ENCODE measurements at regions not wholly inside any gene's neighbourhood (a gene's known extent, or its start where the extent isn't known, plus 50 kb on each side); places are given as distances from the start of the nearest gene placed in this dataset.

- H3K79me2 ChIP-seq (ENCODE audit: control insufficient read depth, insufficient read depth, low read length, unreplicated experiment): no peaks in the 10 kb centered on the region
- no peaks in the 10 kb centered on the region for H3K4me1 ChIP-seq (ENCODE audit: control insufficient read depth, insufficient read depth, low read length, unreplicated experiment)
- no peak overlapping the region for H3K27ac ChIP-seq (ENCODE audit: low read depth, low read length)
Measured at GRCh38 chr19:31725051-31725450, 375.8 kb upstream of the TSHZ3 start.

GRCh38 chr19:31727536-31727935 lies 378.3 kb upstream of the TSHZ3 start:
- H3K36me3 ChIP-seq (ENCODE audit: insufficient read depth, low read length): no peaks in the 10 kb centered on the region
- H3K79me2 ChIP-seq (ENCODE audit: control insufficient read depth, insufficient read depth, low read length, unreplicated experiment): no peaks in the 10 kb centered on the region
- H3K27me3 ChIP-seq (ENCODE audit: insufficient read depth, low read length): no peaks in the 10 kb centered on the region
- no peak overlapping the region for H3K4me3 ChIP-seq (ENCODE audit: low read depth, low read length)
- H3K4me1 ChIP-seq (ENCODE audit: control insufficient read depth, insufficient read depth, low read length, unreplicated experiment): no peaks in the 10 kb centered on the region
- H2AFZ ChIP-seq (ENCODE audit: low read length, unreplicated experiment): no peak overlapping the region
- no peak overlapping the region for H3K27ac ChIP-seq (ENCODE audit: low read depth, low read length)

More at GRCh38 chr19:31725051-31725450, 375.8 kb upstream of the TSHZ3 start:
- Histone ChIP-seq H3K27me3 (ENCODE audit: insufficient read depth, low read length) (no peaks in the 10 kb centered on the region), H3K36me3 (ENCODE audit: insufficient read depth, low read length) (no peaks in the 10 kb centered on the region), H3K4me3 (ENCODE audit: low read depth, low read length) (no peak overlapping the region), H2AFZ (ENCODE audit: low read length, unreplicated experiment) (no peak overlapping the region)

GRCh38 chr19:31730270-31730669 lies 381.0 kb upstream of the TSHZ3 start:
- Histone ChIP-seq H3K36me3 (ENCODE audit: insufficient read depth, low read length) (no peaks in the 10 kb centered on the region), H3K79me2 (ENCODE audit: control insufficient read depth, insufficient read depth, low read length, unreplicated experiment) (no peaks in the 10 kb centered on the region), H2AFZ (ENCODE audit: low read length, unreplicated experiment) (no peak overlapping the region), H3K4me1 (ENCODE audit: control insufficient read depth, insufficient read depth, low read length, unreplicated experiment) (no peaks in the 10 kb centered on the region), H3K4me3 (ENCODE audit: low read depth, low read length) (no peak overlapping the region), H3K27ac (ENCODE audit: low read depth, low read length) (no peak overlapping the region), H3K27me3 (ENCODE audit: insufficient read depth, low read length) (no peaks in the 10 kb centered on the region)

DNA sequence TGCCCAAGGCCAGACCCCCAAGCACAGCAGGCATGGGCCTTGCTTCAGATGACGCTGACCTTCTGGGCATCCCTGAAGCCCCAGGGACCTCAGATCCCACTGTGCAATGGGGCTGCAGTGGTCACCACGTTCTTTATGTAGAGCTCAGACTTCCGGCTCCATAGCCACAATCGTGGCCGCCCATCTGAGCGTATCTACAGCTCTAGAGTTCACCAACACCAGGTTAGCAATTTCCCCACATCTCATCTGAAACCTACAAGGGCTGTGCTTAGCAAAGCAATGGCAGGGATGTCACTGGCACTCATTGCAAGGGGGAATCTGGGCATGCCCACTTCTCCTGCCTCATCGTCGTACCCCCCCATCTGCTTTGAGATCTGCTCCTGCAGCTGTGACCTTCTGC lies 384.4 kb upstream of the TSHZ3 start:
- H3K27ac ChIP-seq (ENCODE audit: low read depth, low read length): no peak overlapping the region
- no peaks in the 10 kb centered on the region for H3K36me3 ChIP-seq (ENCODE audit: insufficient read depth, low read length)
- H3K27me3 ChIP-seq (ENCODE audit: insufficient read depth, low read length): no peaks in the 10 kb centered on the region
- no peak overlapping the region for H2AFZ ChIP-seq (ENCODE audit: low read length, unreplicated experiment)
- H3K4me1 ChIP-seq (ENCODE audit: control insufficient read depth, insufficient read depth, low read length, unreplicated experiment): no peaks in the 10 kb centered on the region
- no peak overlapping the region for H3K4me3 ChIP-seq (ENCODE audit: low read depth, low read length)
- H3K79me2 ChIP-seq (ENCODE audit: control insufficient read depth, insufficient read depth, low read length, unreplicated experiment): no peaks in the 10 kb centered on the region

GRCh38 chr19:31742249-31742648 lies 393.0 kb upstream of the TSHZ3 start:
- no peak overlapping the region for H3K27ac ChIP-seq (ENCODE audit: low read depth, low read length)
- H2AFZ ChIP-seq (ENCODE audit: low read length, unreplicated experiment): no peak overlapping the region
- H3K4me1 ChIP-seq (ENCODE audit: control insufficient read depth, insufficient read depth, low read length, unreplicated experiment): no peaks in the 10 kb centered on the region
- no peaks in the 10 kb centered on the region for H3K36me3 ChIP-seq (ENCODE audit: insufficient read depth, low read length)
- H3K4me3 ChIP-seq (ENCODE audit: low read depth, low read length): no peak overlapping the region
- H3K27me3 ChIP-seq (ENCODE audit: insufficient read depth, low read length): no peaks in the 10 kb centered on the region
- H3K79me2 ChIP-seq (ENCODE audit: control insufficient read depth, insufficient read depth, low read length, unreplicated experiment): no peaks in the 10 kb centered on the region

GRCh38 chr19:31745731-31746130 lies 396.5 kb upstream of the TSHZ3 start:
- Histone ChIP-seq H3K4me3 (ENCODE audit: low read depth, low read length) (no peak overlapping the region), H3K27me3 (ENCODE audit: insufficient read depth, low read length) (no peaks in the 10 kb centered on the region), H3K27ac (ENCODE audit: low read depth, low read length) (no peak overlapping the region)

GRCh38 chr19:31749231-31749630 lies 400.0 kb upstream of the TSHZ3 start:
- H3K4me3 ChIP-seq (ENCODE audit: low read depth, low read length): no peak overlapping the region
- no peaks in the 10 kb centered on the region for H3K79me2 ChIP-seq (ENCODE audit: control insufficient read depth, insufficient read depth, low read length, unreplicated experiment)
- H3K27me3 ChIP-seq (ENCODE audit: insufficient read depth, low read length): no peaks in the 10 kb centered on the region
- no peak overlapping the region for H3K27ac ChIP-seq (ENCODE audit: low read depth, low read length)
- no peaks in the 10 kb centered on the region for H3K4me1 ChIP-seq (ENCODE audit: control insufficient read depth, insufficient read depth, low read length, unreplicated experiment)
- H2AFZ ChIP-seq (ENCODE audit: low read length, unreplicated experiment): no peak overlapping the region
- H3K36me3 ChIP-seq (ENCODE audit: insufficient read depth, low read length): no peaks in the 10 kb centered on the region

More at GRCh38 chr19:31745731-31746130, 396.5 kb upstream of the TSHZ3 start:
- Histone ChIP-seq H2AFZ (ENCODE audit: low read length, unreplicated experiment) (no peak overlapping the region), H3K4me1 (ENCODE audit: control insufficient read depth, insufficient read depth, low read length, unreplicated experiment) (no peaks in the 10 kb centered on the region), H3K79me2 (ENCODE audit: control insufficient read depth, insufficient read depth, low read length, unreplicated experiment) (no peaks in the 10 kb centered on the region), H3K36me3 (ENCODE audit: insufficient read depth, low read length) (no peaks in the 10 kb centered on the region)

- Histone ChIP-seq H3K27me3 (ENCODE audit: insufficient read depth, low read length) (no peaks in the 10 kb centered on the region), H3K27ac (ENCODE audit: low read depth, low read length) (no peak overlapping the region), H3K4me1 (ENCODE audit: control insufficient read depth, insufficient read depth, low read length, unreplicated experiment) (no peaks in the 10 kb centered on the region), H3K79me2 (ENCODE audit: control insufficient read depth, insufficient read depth, low read length, unreplicated experiment) (no peaks in the 10 kb centered on the region), H3K4me3 (ENCODE audit: low read depth, low read length) (no peak overlapping the region), H2AFZ (ENCODE audit: low read length, unreplicated experiment) (no peak overlapping the region), H3K36me3 (ENCODE audit: insufficient read depth, low read length) (no peaks in the 10 kb centered on the region)
Measured at GRCh38 chr19:31759359-31759758, 410.1 kb upstream of the TSHZ3 start.

DNA sequence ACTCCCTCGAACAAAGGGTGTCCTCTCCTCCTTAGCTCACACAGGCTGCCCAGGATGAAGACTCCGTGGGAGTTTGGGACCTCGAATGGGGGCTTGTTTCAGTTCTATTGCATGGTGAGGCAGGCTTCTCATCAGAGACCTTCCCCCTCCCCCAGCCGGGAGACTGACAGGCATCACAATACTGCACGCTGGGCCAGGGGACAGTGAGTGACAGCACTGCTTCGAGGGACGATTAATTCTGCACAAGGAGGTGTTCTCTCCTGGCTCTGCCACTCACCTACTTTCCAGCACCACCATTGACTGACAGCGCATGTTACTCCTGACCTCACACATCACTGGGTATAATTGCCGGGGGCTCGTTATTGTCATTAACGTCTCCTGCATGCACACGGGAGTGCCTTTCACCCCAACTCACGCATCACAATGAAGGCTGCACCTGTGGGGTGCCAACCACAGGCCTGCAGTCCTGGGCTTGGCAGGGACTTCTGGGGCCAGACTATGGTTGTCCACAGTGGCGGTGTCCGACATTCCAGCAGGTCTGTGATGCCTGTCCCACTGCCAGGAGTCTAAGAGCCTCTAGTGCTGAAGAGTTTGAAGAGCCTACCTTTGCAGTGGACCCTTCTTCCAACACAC lies 412.2 kb upstream of the TSHZ3 start:
- Histone ChIP-seq H3K27ac (ENCODE audit: low read depth, low read length) (no peak overlapping the region), H3K36me3 (ENCODE audit: insufficient read depth, low read length) (no peaks in the 10 kb centered on the region), H3K27me3 (ENCODE audit: insufficient read depth, low read length) (no peaks in the 10 kb centered on the region), H3K4me3 (ENCODE audit: low read depth, low read length) (no peak overlapping the region), H3K79me2 (ENCODE audit: control insufficient read depth, insufficient read depth, low read length, unreplicated experiment) (no peaks in the 10 kb centered on the region), H2AFZ (ENCODE audit: low read length, unreplicated experiment) (no peak overlapping the region), H3K4me1 (ENCODE audit: control insufficient read depth, insufficient read depth, low read length, unreplicated experiment) (no peaks in the 10 kb centered on the region)

DNA sequence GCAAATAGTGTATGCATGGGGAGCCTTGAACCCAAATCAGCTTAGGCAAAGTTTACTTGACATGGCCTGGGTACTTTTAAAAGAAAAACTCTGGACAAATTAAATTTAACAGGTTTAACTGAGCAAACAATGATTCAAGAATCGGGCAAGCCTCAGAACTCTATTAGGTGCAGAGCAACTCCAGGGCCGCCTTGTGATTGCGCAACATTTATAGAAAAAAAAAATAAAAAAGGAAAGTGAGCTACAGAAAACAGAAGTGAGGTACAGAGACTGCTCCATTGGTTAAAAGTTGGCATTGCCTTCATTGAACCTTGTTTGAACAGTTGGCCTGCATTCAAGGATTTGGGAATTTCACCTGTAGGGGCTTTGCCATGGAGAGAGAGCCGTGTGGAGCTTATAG lies 421.0 kb upstream of the TSHZ3 start:
- H3K27me3 ChIP-seq (ENCODE audit: insufficient read depth, low read length): no peaks in the 10 kb centered on the region
- H3K79me2 ChIP-seq (ENCODE audit: control insufficient read depth, insufficient read depth, low read length, unreplicated experiment): no peaks in the 10 kb centered on the region
- H3K36me3 ChIP-seq (ENCODE audit: insufficient read depth, low read length): no peaks in the 10 kb centered on the region
- H3K4me3 ChIP-seq (ENCODE audit: low read depth, low read length): no peak overlapping the region
- H2AFZ ChIP-seq (ENCODE audit: low read length, unreplicated experiment): no peak overlapping the region
- H3K27ac ChIP-seq (ENCODE audit: low read depth, low read length): no peak overlapping the region
- H3K4me1 ChIP-seq (ENCODE audit: control insufficient read depth, insufficient read depth, low read length, unreplicated experiment): no peaks in the 10 kb centered on the region

DNA sequence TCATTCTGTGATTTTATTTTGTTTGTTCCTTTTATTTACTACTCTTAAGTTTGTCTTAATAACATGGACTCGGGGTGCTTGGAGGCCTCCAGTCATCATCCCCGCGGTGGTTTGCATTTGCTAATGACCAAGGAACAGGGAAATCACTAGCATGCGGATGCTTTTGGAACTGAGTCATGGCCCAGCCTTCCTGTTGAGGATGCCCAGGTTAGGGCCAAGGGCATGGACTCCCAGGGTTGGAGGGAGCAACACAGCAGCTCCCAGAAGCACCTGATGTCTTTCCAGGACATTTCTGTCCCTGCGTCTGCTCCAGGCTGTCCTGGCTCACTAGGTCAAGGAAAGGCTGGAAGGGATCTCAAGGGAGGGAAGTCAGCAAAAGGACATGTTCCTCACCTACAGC lies 423.7 kb upstream of the TSHZ3 start:
- Histone ChIP-seq H3K27ac (ENCODE audit: low read depth, low read length) (no peak overlapping the region), H3K79me2 (ENCODE audit: control insufficient read depth, insufficient read depth, low read length, unreplicated experiment) (no peaks in the 10 kb centered on the region), H2AFZ (ENCODE audit: low read length, unreplicated experiment) (no peak overlapping the region), H3K4me3 (ENCODE audit: low read depth, low read length) (no peak overlapping the region), H3K4me1 (ENCODE audit: control insufficient read depth, insufficient read depth, low read length, unreplicated experiment) (no peaks in the 10 kb centered on the region), H3K27me3 (ENCODE audit: insufficient read depth, low read length) (no peaks in the 10 kb centered on the region), H3K36me3 (ENCODE audit: insufficient read depth, low read length) (no peaks in the 10 kb centered on the region)

All from ACC112 (cell line).